ENCODE measurements at regions not wholly inside any gene's neighbourhood (a gene's known extent, or its start where the extent isn't known, plus 50 kb on each side); places are given as distances from the start of the nearest gene placed in this dataset.
A peak's percentile ranks its signal among the peaks of the same experiment; 100 is the strongest.

- intact Hi-C loops (cut with micrococcal nuclease; ENCODE audit: unreplicated experiment): no loop called here
- H3K27ac ChIP-seq (ENCODE audit: low read depth, low read length, poor library complexity, severe bottlenecking): peak overlapping the region; percentile 22
- no peaks in the 10 kb centered on the region for H3K27me3 ChIP-seq (replicated peaks; ENCODE audit: insufficient read depth, low read depth, low read length, poor library complexity)
- BruUV-seq (replicated peaks): no TSS peak
- DNase-seq (ENCODE audit: low spot score): no peak
- no peaks in the 10 kb centered on the region for H3K9me3 ChIP-seq (ENCODE audit: low read depth, low read length, poor library complexity, severe bottlenecking)
- no peaks in the 10 kb centered on the region for H3K36me3 ChIP-seq (ENCODE audit: insufficient read depth, low read length, poor library complexity, severe bottlenecking)
- TF ChIP-seq CTCF (conservative IDR thresholded peaks at IDR 0.05; ENCODE audit: low read depth, low read length): no peak
- no peak for TF ChIP-seq EZH2 (IDR thresholded peaks at IDR 0.05; ENCODE audit: borderline replicate concordance, low read depth, low read length, poor library complexity, severe bottlenecking)
- no peak overlapping the region for H3K4me3 ChIP-seq (ENCODE audit: low read depth, low read length, poor library complexity, severe bottlenecking)
- CTCF ChIA-PET: no interaction called here
- peaks cover 10% of the 10 kb centered on the region for H3K4me1 ChIP-seq (ENCODE audit: insufficient read depth, low read length, poor library complexity, severe bottlenecking)
- POLR2A ChIA-PET (ENCODE audit: low non-redundant PET): no interaction called here
These were observed 151.8 kb upstream of the TSC22D2 start for GRCh38 chr3:150256318-150256717.

GRCh38 chr3:150255826-150256225 lies 152.3 kb upstream of the TSC22D2 start:
- H3K36me3 ChIP-seq (ENCODE audit: insufficient read depth, low read length, poor library complexity, severe bottlenecking): no peaks in the 10 kb centered on the region
- ChIA-PET POLR2A (ENCODE audit: low non-redundant PET) (no interaction called here), CTCF (no interaction called here)
- no peak overlapping the region for H3K27ac ChIP-seq (ENCODE audit: low read depth, low read length, poor library complexity, severe bottlenecking)
- no peaks in the 10 kb centered on the region for H3K27me3 ChIP-seq (replicated peaks; ENCODE audit: insufficient read depth, low read depth, low read length, poor library complexity)
- no TSS peak for BruUV-seq (replicated peaks)
- peaks cover 7% of the 10 kb centered on the region for H3K4me1 ChIP-seq (ENCODE audit: insufficient read depth, low read length, poor library complexity, severe bottlenecking)
- no peaks in the 10 kb centered on the region for H3K9me3 ChIP-seq (ENCODE audit: low read depth, low read length, poor library complexity, severe bottlenecking)
- TF ChIP-seq EZH2 (IDR thresholded peaks at IDR 0.05; ENCODE audit: borderline replicate concordance, low read depth, low read length, poor library complexity, severe bottlenecking): no peak
- no peak for TF ChIP-seq CTCF (conservative IDR thresholded peaks at IDR 0.05; ENCODE audit: low read depth, low read length)
- intact Hi-C loops (cut with micrococcal nuclease; ENCODE audit: unreplicated experiment): no loop called here
- H3K4me3 ChIP-seq (ENCODE audit: low read depth, low read length, poor library complexity, severe bottlenecking): no peak overlapping the region
- DNase-seq (ENCODE audit: low spot score): no peak

GRCh38 chr3:150255413-150255812 lies 152.7 kb upstream of the TSC22D2 start:
- no peaks in the 10 kb centered on the region for H3K9me3 ChIP-seq (ENCODE audit: low read depth, low read length, poor library complexity, severe bottlenecking)
- H3K4me3 ChIP-seq (ENCODE audit: low read depth, low read length, poor library complexity, severe bottlenecking): no peak overlapping the region
- ChIA-PET POLR2A (ENCODE audit: low non-redundant PET) (no interaction called here), CTCF (no interaction called here)
- peaks cover 4% of the 10 kb centered on the region for H3K4me1 ChIP-seq (ENCODE audit: insufficient read depth, low read length, poor library complexity, severe bottlenecking)
- DNase-seq (ENCODE audit: low spot score): no peak
- no peaks in the 10 kb centered on the region for H3K27me3 ChIP-seq (replicated peaks; ENCODE audit: insufficient read depth, low read depth, low read length, poor library complexity)
- intact Hi-C loops (cut with micrococcal nuclease; ENCODE audit: unreplicated experiment): no loop called here
- TF ChIP-seq EZH2 (IDR thresholded peaks at IDR 0.05; ENCODE audit: borderline replicate concordance, low read depth, low read length, poor library complexity, severe bottlenecking) (no peak), CTCF (conservative IDR thresholded peaks at IDR 0.05; ENCODE audit: low read depth, low read length) (no peak)
- H3K36me3 ChIP-seq (ENCODE audit: insufficient read depth, low read length, poor library complexity, severe bottlenecking): no peaks in the 10 kb centered on the region
- no TSS peak for BruUV-seq (replicated peaks)
- H3K27ac ChIP-seq (ENCODE audit: low read depth, low read length, poor library complexity, severe bottlenecking): no peak overlapping the region
